Dermis microvascular lymphatic vessel endothelial cell (primary cell): ENCODE measurements at regions not wholly inside any gene's neighbourhood (a gene's known extent, or its start where the extent isn't known, plus 50 kb on each side); places are given as distances from the start of the nearest gene placed in this dataset.
"Not testable (repeated sequence)": the region's sequence is repeated elsewhere in the genome, so short reads cannot be mapped to it uniquely, and the experiment has no call there.

ENCODE experiments used
- DNase-seq, 2 donors: peaks; one replicate each; pipeline versions ENCODE4 v3.0.0 to v3.0.0-alpha.2; 2010; ENCODE audit warnings: low read depth in 2 of 2

DNA sequence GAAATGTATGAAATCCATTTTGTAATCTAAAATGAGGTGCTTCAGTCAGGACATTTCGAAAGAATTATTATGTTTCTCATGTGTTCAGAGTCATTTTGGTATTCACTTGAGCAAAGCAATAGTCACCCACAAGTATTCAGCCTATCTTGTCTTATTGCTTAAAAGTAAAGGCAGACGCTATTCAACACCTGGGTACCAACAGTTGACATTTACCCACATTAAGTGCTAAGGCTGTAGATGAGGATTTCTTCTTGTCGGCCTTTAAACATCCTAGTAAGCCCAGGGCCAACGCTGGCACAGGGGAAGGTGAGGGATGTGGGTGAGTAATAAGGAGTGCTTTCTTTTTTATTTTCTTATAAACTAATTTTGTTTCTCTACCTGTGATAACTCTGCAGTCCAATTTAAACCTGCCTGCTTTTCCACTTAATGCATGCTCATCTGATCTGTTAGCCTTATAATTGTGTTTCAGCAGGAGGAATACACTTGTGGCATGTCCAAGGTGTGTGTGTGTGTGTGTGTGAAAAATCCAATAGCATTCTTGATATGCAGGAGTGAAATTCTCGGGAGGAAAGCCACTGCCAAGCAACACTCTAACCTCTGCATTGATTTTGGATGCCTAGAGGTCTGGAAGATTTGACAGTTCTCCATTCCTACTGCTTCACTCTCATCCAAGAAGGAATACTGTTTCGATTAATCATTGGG lies 252.0 kb downstream of the SOX4 start:
- DNase-seq: peak in 1 of 2 donors; percentile 20

DNA sequence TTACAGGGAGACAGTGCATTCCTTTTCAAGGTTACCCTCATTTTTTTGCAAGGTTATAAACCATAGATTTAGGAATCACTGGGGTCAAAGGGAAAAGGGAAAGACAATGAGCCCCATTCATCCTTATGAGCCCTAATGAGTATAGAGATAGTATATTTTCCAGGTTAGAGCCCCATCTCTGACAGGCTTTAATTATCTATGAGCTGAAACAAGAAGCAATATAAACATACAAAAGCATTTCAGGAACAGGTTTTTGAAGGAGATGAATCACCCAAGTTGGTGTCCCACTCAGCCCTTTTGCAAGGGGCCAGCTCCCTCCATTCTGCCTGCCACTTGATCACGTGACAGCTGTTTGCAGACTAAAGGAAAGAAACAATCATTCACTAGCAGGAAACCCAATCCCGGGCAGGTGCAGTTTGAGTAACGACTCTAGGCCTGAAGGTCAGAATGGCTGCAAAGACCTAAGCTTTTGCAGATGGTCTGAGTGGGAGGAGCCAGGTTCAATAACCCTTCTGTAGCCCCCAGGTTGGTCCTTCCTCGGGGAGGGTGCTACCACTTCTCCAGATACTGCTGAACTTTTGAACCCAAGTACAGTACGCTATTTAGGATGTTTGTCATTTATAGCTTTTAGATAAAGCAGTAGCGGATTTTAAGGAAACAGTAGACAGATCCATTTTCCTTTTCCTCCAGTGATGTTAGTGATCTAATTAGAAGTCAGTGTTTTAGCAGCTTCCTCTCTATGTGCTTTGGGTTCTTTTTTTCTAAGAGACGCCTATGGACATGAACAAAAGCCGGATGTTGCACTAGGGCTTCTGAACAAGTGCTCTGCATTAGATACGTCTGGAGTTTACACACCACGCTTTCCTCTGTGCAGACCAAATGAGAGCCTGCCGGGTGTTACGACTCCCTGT lies 253.2 kb downstream of the SOX4 start:
- DNase-seq: peak; percentile 65 to 97

DNA sequence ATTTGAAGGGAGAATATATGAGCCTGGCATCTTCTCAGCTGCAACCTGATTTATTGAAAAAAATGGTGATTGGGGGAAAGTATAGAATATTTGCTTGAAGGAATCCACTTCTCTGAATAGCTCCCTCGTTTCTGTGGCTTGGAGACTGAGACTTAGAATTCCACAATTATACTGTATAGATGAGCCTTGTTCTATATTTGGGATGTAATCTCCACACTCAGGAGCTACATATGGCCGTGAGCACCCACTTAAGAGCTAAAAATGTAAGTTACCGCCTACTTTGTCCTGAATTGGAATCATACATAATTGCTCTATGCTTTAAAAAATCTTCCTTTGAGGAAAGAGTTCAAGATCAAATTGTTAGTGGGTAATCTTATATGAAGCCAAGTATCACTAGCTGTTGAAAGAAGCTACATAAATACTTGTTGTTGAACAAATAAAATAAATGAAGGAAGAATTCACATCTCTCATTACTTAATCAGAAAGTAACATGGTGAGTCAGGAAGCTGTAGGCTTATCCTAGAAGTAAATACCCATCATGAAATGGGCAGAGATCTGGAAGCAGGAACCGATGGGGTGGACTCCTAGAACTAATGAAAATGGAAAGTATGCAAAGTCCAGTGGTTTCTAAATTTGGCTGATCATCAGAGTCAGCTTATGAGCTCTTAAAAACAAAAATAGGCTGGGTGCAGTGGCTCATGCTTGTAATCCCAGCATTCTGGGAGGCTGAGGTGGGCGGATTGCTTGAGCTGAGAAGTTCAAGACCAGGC lies 254.3 kb downstream of the SOX4 start:
- peak in 1 of 2 donors; percentile 7 for DNase-seq

GRCh38 chr6:21850691-21851090 lies 257.1 kb downstream of the SOX4 start:
- no peak for DNase-seq

GRCh38 chr6:21855811-21856455 lies 262.4 kb downstream of the SOX4 start:
- no peak for DNase-seq

DNA sequence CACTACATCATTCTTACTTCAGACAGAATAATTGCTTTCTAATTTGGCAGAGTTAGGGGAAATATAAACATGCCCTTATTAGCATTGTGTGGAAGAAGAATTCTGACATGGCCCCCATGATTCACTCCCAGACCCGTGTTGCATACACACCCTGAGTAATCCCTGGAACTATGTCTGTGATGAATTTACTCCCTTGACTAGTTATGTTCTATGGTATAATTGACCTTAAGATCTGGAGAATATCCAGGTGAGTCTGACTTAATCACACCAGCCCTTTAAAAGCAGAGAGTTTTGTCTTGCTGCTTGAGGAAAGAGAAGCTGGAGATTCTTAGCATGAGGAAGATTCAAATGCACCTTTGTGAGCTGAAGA lies 262.9 kb downstream of the SOX4 start:
- peak in 1 of 2 donors; percentile 31 for DNase-seq

DNA sequence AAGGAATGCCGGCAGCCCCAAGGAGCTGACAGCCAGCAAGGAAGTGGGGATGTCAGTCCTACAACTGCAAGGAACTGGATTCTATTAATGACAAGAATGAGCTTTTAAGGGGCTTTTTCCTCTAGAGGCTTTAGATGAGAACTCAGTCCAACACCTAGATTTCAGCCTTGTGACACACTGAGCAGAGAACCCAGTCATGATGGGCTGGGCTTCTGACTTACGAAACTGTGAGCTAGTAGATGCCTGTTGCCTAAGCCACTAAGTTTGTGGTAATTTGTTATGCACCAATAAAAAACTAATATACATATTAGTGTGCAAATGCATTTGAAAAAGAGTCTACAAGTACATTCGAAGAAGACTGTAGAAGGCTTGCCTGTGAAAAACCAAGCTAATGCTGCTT lies 263.3 kb downstream of the SOX4 start:
- no peak for DNase-seq

GRCh38 chr6:21858076-21858475 lies 264.5 kb downstream of the SOX4 start:
- DNase-seq: no peak

DNA sequence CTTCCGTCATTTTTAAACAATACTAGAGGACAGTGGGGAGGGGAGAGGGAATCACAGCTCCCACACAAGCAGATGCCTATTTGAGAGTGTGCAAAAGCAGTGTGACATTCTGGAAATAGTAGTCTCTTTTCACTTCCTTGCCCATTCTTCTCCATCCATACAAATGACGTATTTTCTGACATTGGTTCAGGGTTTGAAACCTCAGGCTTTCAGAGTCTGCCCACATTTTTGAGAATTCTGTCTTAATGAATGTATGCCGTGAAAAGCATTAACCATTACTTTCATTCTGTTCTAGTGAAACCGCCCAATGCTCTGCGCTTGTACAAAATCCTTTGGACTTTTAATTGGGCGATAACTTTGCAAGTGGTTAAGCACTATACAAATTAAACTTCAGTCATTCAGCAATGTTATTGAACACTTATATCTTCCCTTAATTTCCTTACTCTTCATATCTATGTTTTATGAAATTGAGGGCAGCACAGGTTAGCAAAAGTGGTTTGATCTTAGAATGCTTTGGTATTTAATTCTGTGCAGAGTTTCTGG lies 265.7 kb downstream of the SOX4 start:
- no peak for DNase-seq

- no peak for DNase-seq
Observed at GRCh38 chr6:21861942-21862341, 268.4 kb downstream of the SOX4 start.

DNA sequence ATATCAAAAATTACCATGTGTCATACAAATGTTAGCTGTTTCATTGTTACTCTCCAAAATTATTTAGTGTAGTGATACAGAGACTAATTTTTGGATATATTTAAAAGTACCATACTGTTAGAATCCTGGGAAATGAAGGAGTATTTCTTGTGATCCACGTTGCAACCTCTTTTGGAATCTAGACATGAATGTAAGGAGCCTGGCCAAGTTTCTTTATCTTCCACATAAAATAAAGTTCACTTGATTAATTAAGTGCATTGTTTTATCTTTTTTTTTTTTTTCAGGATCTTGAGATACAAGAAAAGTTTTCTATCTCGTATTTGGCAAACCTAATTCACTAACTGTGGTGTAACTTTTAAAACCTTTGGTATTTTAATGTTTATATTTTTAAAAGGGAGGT lies 270.7 kb downstream of the SOX4 start:
- no peak for DNase-seq

- no peak for DNase-seq
Observed at GRCh38 chr6:21868226-21868625, 274.7 kb downstream of the SOX4 start.

DNA sequence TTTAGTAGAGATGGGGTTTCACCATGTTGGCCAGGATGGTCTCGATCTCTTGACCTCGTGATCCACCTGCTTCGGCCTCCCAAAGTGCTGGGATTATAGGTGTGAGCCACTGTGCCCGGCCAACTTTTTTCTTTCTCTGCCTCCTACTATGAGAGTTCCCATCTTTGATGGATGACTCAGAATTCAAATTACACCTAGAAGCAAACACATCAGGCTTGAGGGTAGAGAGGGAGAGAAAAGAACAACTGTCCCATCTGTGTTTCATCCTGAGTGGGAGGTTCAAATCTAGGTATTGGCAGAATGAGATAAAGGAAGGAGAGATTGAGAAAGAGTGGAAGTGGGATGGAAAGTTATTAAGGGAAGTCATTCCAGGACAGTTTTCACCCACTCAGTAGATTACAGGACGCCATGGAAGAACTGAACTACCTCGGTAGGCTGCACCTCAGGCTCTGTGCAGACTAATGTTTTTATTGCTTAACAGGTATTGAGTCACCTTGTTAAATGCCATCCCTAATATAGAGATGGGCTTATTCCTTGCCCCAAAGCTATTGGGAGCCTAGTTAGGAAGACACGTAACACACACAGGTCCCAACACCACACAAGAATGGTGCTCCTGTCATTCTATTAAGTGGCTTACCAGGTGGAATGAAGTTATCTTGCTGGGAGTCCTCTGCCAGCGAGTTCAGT lies 275.7 kb downstream of the SOX4 start:
- no peak for DNase-seq

- no peak for DNase-seq
Observed at GRCh38 chr6:21870076-21870730, 276.7 kb downstream of the SOX4 start.

- DNase-seq: no peak
Observed at GRCh38 chr6:21871831-21872230, 278.3 kb downstream of the SOX4 start.

- no peak for DNase-seq
Observed at GRCh38 chr6:21872749-21873148, 279.2 kb downstream of the SOX4 start.

- DNase-seq: peak in 1 of 2 donors; percentile 5
Observed at GRCh38 chr6:21873562-21873961, 280.0 kb downstream of the SOX4 start.

GRCh38 chr6:21874372-21874771 lies 280.8 kb downstream of the SOX4 start:
- DNase-seq: no peak

GRCh38 chr6:21877037-21877436 lies 283.5 kb downstream of the SOX4 start:
- DNase-seq: not testable (repeated sequence)

DNA sequence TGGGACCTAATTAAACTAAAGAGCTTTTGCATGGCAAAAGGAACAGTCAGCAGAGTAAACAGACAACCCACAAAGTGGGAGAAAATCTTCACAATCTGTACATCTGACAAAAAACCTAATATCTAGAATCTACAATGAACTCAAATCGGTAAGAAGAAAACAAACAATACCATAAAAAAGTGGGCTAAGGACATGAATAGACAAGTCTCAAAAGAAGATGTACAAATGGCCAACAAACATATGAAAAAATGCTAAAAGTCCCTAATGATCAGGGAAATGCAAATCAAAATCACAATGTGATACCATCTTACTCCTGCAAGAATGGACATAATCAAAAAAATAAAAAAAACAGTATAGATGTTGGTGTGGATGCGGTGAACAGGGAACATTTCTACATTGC lies 286.7 kb downstream of the SOX4 start:
- not testable (repeated sequence) for DNase-seq
